SK-N-SH (cell line): ENCODE measurements at regions not wholly inside any gene's neighbourhood (a gene's known extent, or its start where the extent isn't known, plus 50 kb on each side); places are given as distances from the start of the nearest gene placed in this dataset.

ENCODE experiments used
- CTCF ChIA-PET: fragments of 300-600, 350-600 bp; formaldehyde crosslinking; extraction: SDS; loops from one replicate; lab custom pipeline; 2021; lab: Yijun Ruan, JAX
- POLR2A ChIA-PET: fragments of 350-600 bp; sonication (Branson Sonifier 250); formaldehyde crosslinking; extraction: SDS; loops from one replicate; lab custom pipeline; 2020; ENCODE audit warnings: antibody characterized with exemption, inconsistent platforms; lab: Yijun Ruan, JAX
- DNase-seq: peaks from one replicate; pipeline ENCODE4 v3.0.0; 2012
- H2AFZ ChIP-seq: fragments of 200-600 bp; sonication (generic); 2 replicates; pipeline ENCODE4 v1.8.1; 2016; ENCODE audit warnings: antibody characterized with exemption, mild to moderate bottlenecking, low read depth
- H3F3A ChIP-seq: fragments of 200-600 bp; sonication (generic); replicated peaks from 2 replicates; pipeline ENCODE3; 2016; ENCODE audit warnings: antibody characterized with exemption, mild to moderate bottlenecking; ENCODE audit not compliant: insufficient read depth
- H3K27ac ChIP-seq, 2 experiments: fragments of 200-500 bp in 1 of 2; fragments of 200-600 bp in 1 of 2; sonication (Bioruptor generic) in 1 of 2; sonication (generic), shearing (Covaris generic) in 1 of 2; 2 replicates each; pipeline versions ENCODE4 v1.5.1 to v1.6.1; 2014 to 2016; ENCODE audit warnings: low read depth in 2 of 2, inconsistent platforms in 1 of 2, low read length in 1 of 2, mild to moderate bottlenecking in 1 of 2, mixed read lengths in 1 of 2
- H3K27me3 ChIP-seq: fragments of 200-600 bp; sonication (generic), shearing (Covaris generic); 2 replicates; pipeline ENCODE4 v1.6.1; 2016; ENCODE audit warnings: mixed run types; ENCODE audit not compliant: insufficient read depth
- H3K36me3 ChIP-seq, 2 experiments: fragments of 200-500 bp in 1 of 2; fragments of 200-600 bp in 1 of 2; sonication (Bioruptor generic) in 1 of 2; sonication (generic) in 1 of 2; replicated peaks in 1 of 2; 2 replicates each; pipeline versions ENCODE3 to v1.5.1; 2014 to 2016; ENCODE audit warnings: low read length in 1 of 2, mild to moderate bottlenecking in 1 of 2; ENCODE audit not compliant: insufficient read depth in 2 of 2, control insufficient read depth in 1 of 2
- H3K4me1 ChIP-seq, 2 experiments: fragments of 200-500 bp in 1 of 2; fragments of 200-600 bp in 1 of 2; sonication (Bioruptor generic) in 1 of 2; sonication (generic), shearing (Covaris generic) in 1 of 2; 2 replicates each; pipeline versions ENCODE4 v1.5.1 to v1.6.1; 2014 to 2016; ENCODE audit warnings: low read depth in 1 of 2, low read length in 1 of 2, mixed run types in 1 of 2; ENCODE audit not compliant: insufficient read depth in 2 of 2, control insufficient read depth in 1 of 2
- H3K4me2 ChIP-seq: fragments of 200-600 bp; sonication (generic), shearing (Covaris generic); 2 replicates; pipeline ENCODE4 v1.6.1; 2017; ENCODE audit warnings: mixed run types
- H3K4me3 ChIP-seq, 2 experiments: fragments of 200-500 bp in 1 of 2; fragments of 200-600 bp in 1 of 2; sonication (Bioruptor generic) in 1 of 2; sonication (generic), shearing (Covaris generic) in 1 of 2; 2 replicates each; pipeline versions ENCODE4 v1.5.1 to v1.8.1; 2014 to 2016; ENCODE audit warnings: low read depth in 2 of 2, inconsistent platforms in 1 of 2, low read length in 1 of 2, mild to moderate bottlenecking in 1 of 2, mixed read lengths in 1 of 2, moderate library complexity in 1 of 2
- H3K79me2 ChIP-seq: fragments of 200-600 bp; sonication (generic); 2 replicates; pipeline ENCODE4 v1.8.1; 2017; ENCODE audit warnings: mild to moderate bottlenecking; ENCODE audit not compliant: insufficient read depth
- H3K9ac ChIP-seq: fragments of 200-600 bp; sonication (generic); 2 replicates; pipeline ENCODE4 v1.6.1; 2017; ENCODE audit warnings: mixed run types
- H3K9me2 ChIP-seq: fragments of 200-600 bp; sonication (generic); 2 replicates; pipeline ENCODE4 v1.6.1; 2017; ENCODE audit warnings: mixed run types
- H3K9me3 ChIP-seq: fragments of 200-600 bp; sonication (generic); 2 replicates; pipeline ENCODE4 v1.6.1; 2017; ENCODE audit warnings: mixed run types, mild to moderate bottlenecking, moderate library complexity
- H4K20me1 ChIP-seq: fragments of 200-600 bp; sonication (generic); 2 replicates; pipeline ENCODE4 v1.6.1; 2017; ENCODE audit warnings: mild to moderate bottlenecking, mixed run types; ENCODE audit not compliant: insufficient read depth
- FOXM1 ChIP-seq: IDR thresholded peaks from 2 replicates; pipeline ENCODE4 v1.4.0; 2012; ENCODE audit warnings: low read depth, mild to moderate bottlenecking
- GATA2 ChIP-seq: sonication (generic); formaldehyde crosslinking; IDR thresholded peaks from 2 replicates; pipeline ENCODE4 v1.5.0; 2020; ENCODE audit warnings: mild to moderate bottlenecking, missing genetic modification reagents
- JUND ChIP-seq: IDR thresholded peaks from 2 replicates; pipeline ENCODE4 v1.4.0; 2012
- MAX ChIP-seq: IDR thresholded peaks from 2 replicates; pipeline ENCODE4 v1.4.0; 2012; ENCODE audit warnings: low read depth
- MEF2A ChIP-seq: IDR thresholded peaks from 2 replicates; pipeline ENCODE4 v1.4.0; 2012; ENCODE audit warnings: low read depth, borderline replicate concordance
- MXI1 ChIP-seq: IDR thresholded peaks from 2 replicates; pipeline ENCODE4 v1.6.1; 2012; ENCODE audit warnings: mild to moderate bottlenecking, low read depth, low read length, improper control_type of control experiment
- NFIC ChIP-seq: IDR thresholded peaks from 2 replicates; pipeline ENCODE4 v1.4.0; 2012; ENCODE audit warnings: borderline replicate concordance
- PBX3 ChIP-seq: IDR thresholded peaks from 2 replicates; pipeline ENCODE4; 2012
- RXRA ChIP-seq: IDR thresholded peaks from 2 replicates; pipeline ENCODE4 v1.4.0; 2012; ENCODE audit warnings: low read depth, mild to moderate bottlenecking, borderline replicate concordance
- SIN3A ChIP-seq: IDR thresholded peaks from 2 replicates; pipeline ENCODE4 v1.6.1; 2012; ENCODE audit warnings: low read depth, mild to moderate bottlenecking, low read length, moderate library complexity, borderline replicate concordance
- TAF1 ChIP-seq: IDR thresholded peaks from 2 replicates; pipeline ENCODE4 v1.6.1; 2012; ENCODE audit warnings: low read depth, mild to moderate bottlenecking, low read length, moderate library complexity, borderline replicate concordance
- TCF12 ChIP-seq: IDR thresholded peaks from 2 replicates; pipeline ENCODE4 v1.4.0; 2012
- TEAD4 ChIP-seq: IDR thresholded peaks from 2 replicates; pipeline ENCODE4 v1.4.0; 2012; ENCODE audit warnings: mild to moderate bottlenecking, borderline replicate concordance; ENCODE audit not compliant: insufficient read depth
- WGBS: methylation state at CpG from one replicate; pipeline ENCODE4 v1.1.6; 2017; ENCODE audit warnings: low lambda C conversion rate; 5-methylcytosine and 5-hydroxymethylcytosine counted together

GRCh38 chr15:66842710-66843441 is 140.8 kb downstream of the SMAD6 start:
- Histone ChIP-seq H3K9me2 (no peaks in the 10 kb centered on the region), H3K4me1 (peaks cover 7 to 23% of the 10 kb centered on the region in 2 experiments; a peak in 3 of 4 replicates), H3K27me3 (no peaks in the 10 kb centered on the region), H3K4me3 (peak overlapping the region; percentile 48 to 55), H3K36me3 (peaks cover 0 to 5% of the 10 kb centered on the region in 2 experiments), H3F3A (peaks cover 29% of the 10 kb centered on the region), H3K27ac (peak overlapping the region; percentile 2 to 97; a peak in 3 of 4 replicates), H3K9me3 (no peaks in the 10 kb centered on the region), H2AFZ (no peak overlapping the region), H3K4me2 (peak overlapping the region; percentile 76), H3K9ac (peak overlapping the region; percentile 76), H4K20me1 (no peaks in the 10 kb centered on the region), H3K79me2 (peaks cover 27% of the 10 kb centered on the region)
- ChIA-PET POLR2A (no interaction called here), CTCF (interaction anchor here (0.9 to 3.6 kb wide), 4 partner anchors 10 to 224 kb away, joined by 3 to 17 read pairs (median 3); no protein-coding TSS in a partner anchor)
- TF ChIP-seq MAX (peak; percentile 71; the same call in 1 of the 2 replicates), SIN3A (0 out of 2 replicates have a peak, but pooled peaks have one; percentile 41), GATA2 (CRISPR knock-in tag) (no peak), MEF2A (no peak), TEAD4 (no peak), PBX3 (peak; percentile 53), FOXM1 (no peak), MXI1 (peak; percentile 58; the same call in 1 of the 2 replicates), NFIC (peak; percentile 55; the same call in 1 of the 2 replicates), TAF1 (no peak), RXRA (no peak)
- DNase-seq, result peak; percentile 83
- 21% methylated on average over 9 of the region's 58 CpGs for WGBS

GRCh38 chr15:66843581-66843980 is 141.5 kb downstream of the SMAD6 start:
- no peak for DNase-seq
- H3K4me2 ChIP-seq, result peak overlapping the region; percentile 76
- H3K4me1 ChIP-seq, result peaks cover 7 to 23% of the 10 kb centered on the region in 2 experiments; a peak in 3 of 4 replicates
- H4K20me1 ChIP-seq, result no peaks in the 10 kb centered on the region
- H3K4me3 ChIP-seq, result no peak overlapping the region
- no peaks in the 10 kb centered on the region for H3K27me3 ChIP-seq
- peaks cover 0 to 5% of the 10 kb centered on the region in 2 experiments for H3K36me3 ChIP-seq
- H3K9me3 ChIP-seq, result no peaks in the 10 kb centered on the region
- no peak for TF ChIP-seq PBX3
- no peak for TF ChIP-seq MAX
- no peak for TF ChIP-seq TCF12
- TF ChIP-seq JUND, result no peak
- ChIA-PET POLR2A (no interaction called here), CTCF (interaction anchor here (0.9 to 3.6 kb wide), 5 partner anchors 9 to 225 kb away, joined by 3 to 17 read pairs (median 3); no protein-coding TSS in a partner anchor)
- H3K9ac ChIP-seq, result peak overlapping the region; percentile 76; the same call in 1 of the 2 replicates
- WGBS, result 51% methylated on average over 2 of the region's 2 CpGs
- no peaks in the 10 kb centered on the region for H3K9me2 ChIP-seq
- H3K27ac ChIP-seq, result peak overlapping the region in 1 of 2 experiments; percentile 97; a peak in 2 of 4 replicates
- no peak overlapping the region for H2AFZ ChIP-seq
- H3F3A ChIP-seq, result peaks cover 29% of the 10 kb centered on the region
- H3K79me2 ChIP-seq, result peaks cover 29% of the 10 kb centered on the region
